ENCODE measurements at regions not wholly inside any gene's neighbourhood (a gene's known extent, or its start where the extent isn't known, plus 50 kb on each side); places are given as distances from the start of the nearest gene placed in this dataset.

DNA sequence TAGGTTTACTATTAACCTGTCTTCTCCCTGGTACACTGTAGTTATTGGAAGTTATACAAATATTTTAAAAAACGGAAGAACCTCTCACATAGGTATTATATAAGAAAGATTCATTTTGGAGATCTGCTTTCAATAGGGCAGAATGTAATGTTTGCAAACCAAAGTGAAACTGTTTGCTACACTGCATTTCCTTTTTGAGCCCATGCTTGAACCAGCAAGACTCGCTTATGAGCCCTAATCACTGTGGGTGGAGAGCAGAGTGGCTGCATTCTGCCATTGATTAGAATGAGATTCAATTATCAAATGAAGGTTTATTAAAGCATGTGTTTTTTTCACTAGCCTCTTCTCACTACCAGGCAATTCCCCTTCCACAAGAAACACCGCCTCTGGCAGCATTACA, 589.7 kb downstream of the CDH11 start:
- Histone ChIP-seq H3K4me3 (peak overlapping the region; percentile 42), H3K9me3 (no peaks in the 10 kb centered on the region), H3K27me3 (replicated peaks; ENCODE audit: insufficient read depth) (no peaks in the 10 kb centered on the region), H3K36me3 (no peaks in the 10 kb centered on the region), H3K4me1 (ENCODE audit: control insufficient read depth in 1 of 2, low read depth in 2 of 2) (peaks cover 0 to 4% of the 10 kb centered on the region in 2 donors), H3K27ac (no peak overlapping the region)
- TF ChIP-seq, protein P1, sequence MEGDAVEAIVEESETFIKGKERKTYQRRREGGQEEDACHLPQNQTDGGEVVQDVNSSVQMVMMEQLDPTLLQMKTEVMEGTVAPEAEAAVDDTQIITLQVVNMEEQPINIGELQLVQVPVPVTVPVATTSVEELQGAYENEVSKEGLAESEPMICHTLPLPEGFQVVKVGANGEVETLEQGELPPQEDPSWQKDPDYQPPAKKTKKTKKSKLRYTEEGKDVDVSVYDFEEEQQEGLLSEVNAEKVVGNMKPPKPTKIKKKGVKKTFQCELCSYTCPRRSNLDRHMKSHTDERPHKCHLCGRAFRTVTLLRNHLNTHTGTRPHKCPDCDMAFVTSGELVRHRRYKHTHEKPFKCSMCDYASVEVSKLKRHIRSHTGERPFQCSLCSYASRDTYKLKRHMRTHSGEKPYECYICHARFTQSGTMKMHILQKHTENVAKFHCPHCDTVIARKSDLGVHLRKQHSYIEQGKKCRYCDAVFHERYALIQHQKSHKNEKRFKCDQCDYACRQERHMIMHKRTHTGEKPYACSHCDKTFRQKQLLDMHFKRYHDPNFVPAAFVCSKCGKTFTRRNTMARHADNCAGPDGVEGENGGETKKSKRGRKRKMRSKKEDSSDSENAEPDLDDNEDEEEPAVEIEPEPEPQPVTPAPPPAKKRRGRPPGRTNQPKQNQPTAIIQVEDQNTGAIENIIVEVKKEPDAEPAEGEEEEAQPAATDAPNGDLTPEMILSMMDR (IDR thresholded peaks at IDR 0.05), result no peak
- ATAC-seq (ENCODE audit: insufficient number of reproducible peaks, low FRiP score, low read depth) (no peak), DNase-seq (ENCODE audit: low spot score) (no peak)

DNA sequence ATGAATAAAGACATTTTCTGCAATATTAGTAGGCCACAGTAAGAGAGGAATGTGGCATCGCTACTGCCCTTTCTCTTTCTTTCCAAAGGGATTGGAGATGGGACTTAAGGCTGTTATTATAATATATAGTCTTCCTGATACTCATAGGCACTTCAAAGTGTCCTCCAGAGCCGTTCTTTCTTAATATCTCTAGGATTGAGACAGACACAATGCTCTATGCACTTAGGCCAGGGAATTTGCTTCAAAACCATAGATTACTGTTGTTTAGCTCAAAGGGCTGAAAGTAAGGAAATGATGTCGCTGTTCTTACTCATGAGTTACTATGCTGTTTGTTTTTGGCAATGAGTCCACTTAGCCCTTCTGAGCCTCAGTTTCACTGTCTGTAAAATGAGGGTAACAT, 590.5 kb downstream of the CDH11 start:
- no peak overlapping the region for H3K4me3 ChIP-seq
- no peaks in the 10 kb centered on the region for H3K27me3 ChIP-seq (replicated peaks; ENCODE audit: insufficient read depth)
- TF ChIP-seq, protein P1 (IDR thresholded peaks at IDR 0.05), result no peak
- DNase-seq (ENCODE audit: low spot score) (no peak), ATAC-seq (ENCODE audit: insufficient number of reproducible peaks, low FRiP score, low read depth) (no peak)
- H3K4me1 ChIP-seq (ENCODE audit: control insufficient read depth in 1 of 2, low read depth in 2 of 2), result peaks cover 0 to 4% of the 10 kb centered on the region in 2 donors
- no peak overlapping the region for H3K27ac ChIP-seq
- H3K36me3 ChIP-seq, result no peaks in the 10 kb centered on the region
- H3K9me3 ChIP-seq, result no peaks in the 10 kb centered on the region

DNA sequence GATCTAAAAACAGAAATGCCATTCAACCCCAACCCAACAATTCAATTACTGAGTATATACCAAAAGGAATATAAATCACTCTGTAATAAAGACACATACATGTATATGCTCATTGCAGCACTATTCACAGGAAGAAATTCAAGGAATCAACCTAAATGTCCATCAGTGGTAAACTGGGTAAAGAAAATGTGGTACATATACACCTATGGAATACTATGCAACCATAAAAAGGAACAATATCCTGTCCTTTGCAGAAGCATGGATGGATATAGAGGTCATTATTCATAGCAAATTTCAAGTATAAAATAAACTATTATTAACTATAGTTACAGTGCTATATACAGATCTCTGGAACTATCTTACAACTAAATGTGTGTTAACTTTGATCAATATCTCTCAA, 599.3 kb downstream of the CDH11 start:
- ATAC-seq (ENCODE audit: insufficient number of reproducible peaks, low FRiP score, low read depth) (no peak), DNase-seq (ENCODE audit: low spot score) (no peak)
- Histone ChIP-seq H3K27me3 (replicated peaks; ENCODE audit: insufficient read depth) (no peaks in the 10 kb centered on the region), H3K36me3 (no peaks in the 10 kb centered on the region), H3K4me1 (ENCODE audit: control insufficient read depth in 1 of 2, low read depth in 2 of 2) (no peaks in the 10 kb centered on the region), H3K9me3 (no peaks in the 10 kb centered on the region), H3K4me3 (no peak overlapping the region), H3K27ac (no peak overlapping the region)
- TF ChIP-seq, protein P1 (IDR thresholded peaks at IDR 0.05), result no peak

DNA sequence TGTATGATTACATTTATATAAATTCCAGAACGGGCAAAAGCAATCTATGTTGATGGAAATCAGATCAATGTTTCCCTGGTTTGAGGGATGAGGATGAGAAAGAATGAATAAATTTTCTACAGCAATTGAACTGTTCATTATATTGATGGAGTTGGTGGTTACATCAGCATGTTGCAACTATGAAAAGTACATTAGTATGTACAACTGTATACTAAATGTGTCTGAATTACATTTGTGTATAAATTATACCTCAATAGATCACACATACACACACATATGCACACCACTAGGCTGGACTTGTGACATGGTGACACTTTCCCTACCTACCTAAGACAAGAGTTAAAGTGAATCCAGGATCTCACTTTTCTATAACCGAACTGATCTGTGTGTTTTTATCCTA, 608.0 kb downstream of the CDH11 start:
- H3K27ac ChIP-seq, result no peak overlapping the region
- no peaks in the 10 kb centered on the region for H3K4me1 ChIP-seq (ENCODE audit: control insufficient read depth in 1 of 2, low read depth in 2 of 2)
- ATAC-seq (ENCODE audit: insufficient number of reproducible peaks, low FRiP score, low read depth) (no peak), DNase-seq (ENCODE audit: low spot score) (no peak)
- no peak overlapping the region for H3K4me3 ChIP-seq
- H3K36me3 ChIP-seq, result no peaks in the 10 kb centered on the region
- H3K9me3 ChIP-seq, result no peaks in the 10 kb centered on the region
- no peaks in the 10 kb centered on the region for H3K27me3 ChIP-seq (replicated peaks; ENCODE audit: insufficient read depth)
- TF ChIP-seq, protein P1 (IDR thresholded peaks at IDR 0.05), result no peak

DNA sequence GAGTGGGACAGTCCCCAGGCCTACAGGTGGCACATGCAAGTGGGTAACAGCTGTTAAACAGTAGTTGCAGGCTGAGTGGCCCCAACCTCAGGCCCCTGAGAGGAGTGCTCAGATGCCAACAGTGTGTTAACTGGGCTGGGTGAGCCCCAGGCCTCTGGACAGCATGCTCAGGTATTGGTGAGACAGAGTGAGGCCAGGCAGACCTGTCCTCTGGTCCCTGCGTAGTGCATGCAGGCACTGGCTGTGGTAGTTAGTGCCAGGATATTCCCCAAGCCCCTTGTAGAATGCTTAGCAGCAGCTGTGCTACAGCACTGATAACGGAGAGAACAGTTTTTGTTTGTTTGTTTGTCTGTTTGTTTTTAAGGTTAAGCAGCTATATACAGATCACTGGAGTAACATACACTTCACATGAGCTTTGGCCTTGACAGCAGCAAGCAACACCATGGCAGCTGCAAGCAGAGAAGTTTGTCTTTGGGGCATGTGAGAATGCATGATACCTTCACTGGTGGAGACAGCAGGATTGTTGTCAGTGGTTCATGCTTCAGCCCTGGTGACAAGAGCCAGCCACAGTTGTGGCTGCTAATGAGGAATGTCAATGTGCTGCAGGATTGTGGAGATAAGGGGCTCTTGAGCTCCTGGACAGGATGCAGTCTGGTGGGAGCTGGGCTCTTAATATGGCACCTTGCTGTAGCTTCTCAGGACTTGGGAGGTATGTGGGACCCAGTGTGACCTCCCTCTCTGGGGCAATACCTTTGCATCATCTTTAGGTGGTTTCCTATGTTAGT, 614.4 kb downstream of the CDH11 start:
- Histone ChIP-seq H3K4me1 (ENCODE audit: control insufficient read depth in 1 of 2, low read depth in 2 of 2) (no peaks in the 10 kb centered on the region), H3K36me3 (no peaks in the 10 kb centered on the region), H3K27ac (no peak overlapping the region), H3K4me3 (no peak overlapping the region), H3K27me3 (replicated peaks; ENCODE audit: insufficient read depth) (no peaks in the 10 kb centered on the region), H3K9me3 (no peaks in the 10 kb centered on the region)
- TF ChIP-seq, protein P1 (IDR thresholded peaks at IDR 0.05), result no peak
- DNase-seq (ENCODE audit: low spot score), result no peak
- no peak for ATAC-seq (ENCODE audit: insufficient number of reproducible peaks, low FRiP score, low read depth)
